ENCODE measurements at regions not wholly inside any gene's neighbourhood (a gene's known extent, or its start where the extent isn't known, plus 50 kb on each side); places are given as distances from the start of the nearest gene placed in this dataset.

GRCh38 chr13:29955137-29955650 lies 104.8 kb upstream of the UBL3 start:
- H3K27me3 Mint-ChIP-seq = no peaks in the 10 kb centered on the region
- WGBS (ENCODE audit: insufficient coverage) = no CpG with 5 or more reads among the region's 2 CpGs
- H3K36me3 ChIP-seq (ENCODE audit: control insufficient read depth in 2 of 2, extremely low read depth in 1 of 2, insufficient read depth in 1 of 2, low read length in 1 of 2) = no peaks in the 10 kb centered on the region
- H3K4me3 ChIP-seq (ENCODE audit: control insufficient read depth in 1 of 2, extremely low read depth in 1 of 2, low read length in 1 of 2) = no peak overlapping the region
- H3K27ac ChIP-seq (ENCODE audit: low read length) = no peak overlapping the region
- CTCF ChIA-PET = interaction anchor here in 1 of 2 donors (1.2 to 2.2 kb wide), 4 partner anchors 14 to 184 kb away, joined by 3 to 25 read pairs (median 4); no protein-coding TSS in a partner anchor
- no peaks in the 10 kb centered on the region for H3K27me3 ChIP-seq (replicated peaks in 1 of 2; ENCODE audit: control insufficient read depth in 2 of 2, extremely low read depth in 1 of 2, insufficient read depth in 2 of 2, low read length in 1 of 2)
- H3K27ac Mint-ChIP-seq = peak overlapping the region; percentile 87 to 88
- H3K4me1 Mint-ChIP-seq = peaks cover 63 to 68% (median 64%) of the 10 kb centered on the region in 3 donors
- H3K9me3 Mint-ChIP-seq = no peaks in the 10 kb centered on the region
- ATAC-seq (replicated peaks in 1 of 4) (no peak), DNase-seq (no peak)
- H3K36me3 Mint-ChIP-seq = no peaks in the 10 kb centered on the region
- POLR2A ChIA-PET = interaction anchor here in 1 of 2 donors (0.5 to 1.6 kb wide), 3 partner anchors 20 to 381 kb away, joined by 3 to 9 read pairs (median 3); no protein-coding TSS in a partner anchor
- no peaks in the 10 kb centered on the region for H3K9me3 ChIP-seq
- H3K4me3 Mint-ChIP-seq = peak overlapping the region; percentile 47 to 74 (median 72)
- H3K4me1 ChIP-seq (ENCODE audit: control insufficient read depth in 1 of 2, extremely low read depth in 1 of 2, insufficient read depth in 2 of 2, low read length in 2 of 2) = peaks cover 34 to 36% of the 10 kb centered on the region in 2 experiments

DNA sequence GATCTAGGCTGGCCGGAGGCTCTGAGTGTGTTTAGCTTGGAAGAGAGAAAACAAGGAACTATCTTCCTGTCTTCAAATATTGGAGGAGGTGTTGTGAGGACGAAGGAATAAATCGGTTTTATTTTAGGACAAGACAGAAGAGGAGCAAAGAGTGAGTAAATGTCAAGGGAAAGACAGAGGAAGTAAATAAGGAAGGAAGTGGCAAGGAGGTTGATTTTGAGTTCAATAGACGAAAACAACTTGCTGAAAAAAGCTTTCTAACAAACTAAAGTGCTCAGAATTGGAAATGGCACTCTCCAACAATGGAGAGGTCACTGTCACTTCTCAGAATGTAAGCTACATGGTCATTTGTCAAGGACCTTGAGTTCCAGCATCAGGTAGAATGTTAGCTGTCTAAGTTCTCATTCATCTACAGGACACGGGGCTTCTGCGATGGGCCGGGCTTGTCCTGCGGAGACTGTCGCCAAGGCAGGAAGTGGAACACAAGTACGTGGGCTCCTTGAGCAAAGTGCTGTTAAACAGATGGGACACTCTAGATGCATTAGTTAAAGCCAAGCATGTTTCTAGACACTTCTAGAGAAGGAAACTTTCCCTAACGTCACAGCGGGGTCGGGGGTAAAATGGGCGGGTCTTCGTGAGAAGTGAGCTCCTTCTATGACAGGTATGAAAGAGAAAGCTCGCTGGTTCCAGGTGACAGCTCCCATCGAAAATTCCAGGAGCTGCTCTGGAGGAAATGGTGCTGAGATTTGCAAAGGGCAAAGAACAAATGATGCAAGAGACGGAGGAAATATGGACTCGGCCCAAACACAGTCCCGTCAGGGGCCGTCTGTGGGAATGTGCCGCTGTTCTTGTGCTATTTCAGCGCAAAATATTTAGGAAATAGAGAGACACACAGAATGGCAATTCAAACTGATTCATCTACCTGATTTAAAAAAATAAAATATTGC lies 103.9 kb upstream of the UBL3 start:
- Histone ChIP-seq H3K27me3 (replicated peaks in 1 of 2; ENCODE audit: control insufficient read depth in 2 of 2, extremely low read depth in 1 of 2, insufficient read depth in 2 of 2, low read length in 1 of 2) (no peaks in the 10 kb centered on the region), H3K9me3 (no peaks in the 10 kb centered on the region), H3K4me3 (ENCODE audit: control insufficient read depth in 1 of 2, extremely low read depth in 1 of 2, low read length in 1 of 2) (peak overlapping the region; percentile 7 to 47), H3K4me1 (ENCODE audit: control insufficient read depth in 1 of 2, extremely low read depth in 1 of 2, insufficient read depth in 2 of 2, low read length in 2 of 2) (peaks cover 34 to 36% of the 10 kb centered on the region in 2 experiments), H3K36me3 (ENCODE audit: control insufficient read depth in 2 of 2, extremely low read depth in 1 of 2, insufficient read depth in 1 of 2, low read length in 1 of 2) (no peaks in the 10 kb centered on the region), H3K27ac (ENCODE audit: low read length) (peak overlapping the region; percentile 69)
- Mint-ChIP-seq H3K27ac (peak overlapping the region; percentile 87 to 88), H3K9me3 (no peaks in the 10 kb centered on the region), H3K4me1 (peaks cover 58 to 74% (median 65%) of the 10 kb centered on the region in 3 donors), H3K36me3 (no peaks in the 10 kb centered on the region), H3K4me3 (peak overlapping the region; percentile 72 to 80 (median 74)), H3K27me3 (peaks cover 0 to 3% of the 10 kb centered on the region in 2 donors)
- CTCF ChIA-PET = interaction anchor here (0.5 to 2.2 kb wide), 8 partner anchors 14 to 696 kb away, joined by 3 to 25 read pairs (median 4); no protein-coding TSS in a partner anchor
- POLR2A ChIA-PET = interaction anchor here (0.5 to 1.6 kb wide), 6 partner anchors 14 to 382 kb away, joined by 3 to 9 read pairs (median 3); no protein-coding TSS in a partner anchor
- 27% methylated on average over 14 of the region's 23 CpGs for WGBS (ENCODE audit: insufficient coverage)
- peak; percentile 77 to 90 (median 85) for ATAC-seq (replicated peaks in 1 of 4)
- peak; percentile 29 to 75 (median 50) for DNase-seq

- ATAC-seq (replicated peaks in 1 of 4) (no peak), DNase-seq (no peak)
- Mint-ChIP-seq H3K27ac (peak overlapping the region; percentile 87 to 88), H3K4me3 (peak overlapping the region; percentile 72 to 80 (median 74)), H3K27me3 (peaks cover 0 to 3% of the 10 kb centered on the region in 2 donors), H3K36me3 (no peaks in the 10 kb centered on the region), H3K4me1 (peaks cover 50 to 66% (median 57%) of the 10 kb centered on the region in 3 donors), H3K9me3 (no peaks in the 10 kb centered on the region)
- Histone ChIP-seq H3K27me3 (replicated peaks in 1 of 2; ENCODE audit: control insufficient read depth in 2 of 2, extremely low read depth in 1 of 2, insufficient read depth in 2 of 2, low read length in 1 of 2) (peaks cover 0 to 2% of the 10 kb centered on the region in 2 experiments), H3K27ac (ENCODE audit: low read length) (no peak overlapping the region), H3K36me3 (ENCODE audit: control insufficient read depth in 2 of 2, extremely low read depth in 1 of 2, insufficient read depth in 1 of 2, low read length in 1 of 2) (no peaks in the 10 kb centered on the region), H3K4me1 (ENCODE audit: control insufficient read depth in 1 of 2, extremely low read depth in 1 of 2, insufficient read depth in 2 of 2, low read length in 2 of 2) (peaks cover 28 to 33% of the 10 kb centered on the region in 2 experiments), H3K9me3 (no peaks in the 10 kb centered on the region), H3K4me3 (ENCODE audit: control insufficient read depth in 1 of 2, extremely low read depth in 1 of 2, low read length in 1 of 2) (peak overlapping the region in 1 of 2 donors; percentile 47)
- POLR2A ChIA-PET = interaction anchor here in 1 of 2 donors (0.6 to 1.6 kb wide), 2 partner anchors 18 kb away, joined by 3 to 9 read pairs; no protein-coding TSS in a partner anchor
- CTCF ChIA-PET = interaction anchor here (0.6 to 2.2 kb wide), 8 partner anchors 13 to 162 kb away, joined by 3 to 25 read pairs (median 4); no protein-coding TSS in a partner anchor
- 90% methylated on average over 2 of the region's 8 CpGs for WGBS (ENCODE audit: insufficient coverage)
Observed at GRCh38 chr13:29953542-29953941, 103.1 kb upstream of the UBL3 start.

GRCh38 chr13:29952245-29952644 lies 101.8 kb upstream of the UBL3 start:
- H3K36me3 Mint-ChIP-seq = no peaks in the 10 kb centered on the region

GRCh38 chr13:29948791-29949190 lies 98.4 kb upstream of the UBL3 start:
- Mint-ChIP-seq H3K27ac (peak overlapping the region in 1 of 2 donors; percentile 28), H3K27me3 (peaks cover 0 to 3% of the 10 kb centered on the region in 2 donors)
- 91% methylated on average over 5 of the region's 8 CpGs for WGBS (ENCODE audit: insufficient coverage)

More at GRCh38 chr13:29952245-29952644, 101.8 kb upstream of the UBL3 start:
- Mint-ChIP-seq H3K27ac (no peak overlapping the region), H3K4me3 (no peak overlapping the region), H3K9me3 (no peaks in the 10 kb centered on the region), H3K4me1 (peaks cover 39 to 53% (median 44%) of the 10 kb centered on the region in 3 donors), H3K27me3 (peaks cover 0 to 3% of the 10 kb centered on the region in 2 donors)
- DNase-seq (no peak), ATAC-seq (replicated peaks in 1 of 4) (no peak)
- H3K4me3 ChIP-seq (ENCODE audit: control insufficient read depth in 1 of 2, extremely low read depth in 1 of 2, low read length in 1 of 2) = no peak overlapping the region
- peaks cover 22 to 31% of the 10 kb centered on the region in 2 experiments for H3K4me1 ChIP-seq (ENCODE audit: control insufficient read depth in 1 of 2, extremely low read depth in 1 of 2, insufficient read depth in 2 of 2, low read length in 2 of 2)
- no CpG with 5 or more reads among the region's 4 CpGs for WGBS (ENCODE audit: insufficient coverage)
- POLR2A ChIA-PET = no interaction called here
- H3K36me3 ChIP-seq (ENCODE audit: control insufficient read depth in 2 of 2, extremely low read depth in 1 of 2, insufficient read depth in 1 of 2, low read length in 1 of 2) = no peaks in the 10 kb centered on the region
- H3K27ac ChIP-seq (ENCODE audit: low read length) = no peak overlapping the region
- CTCF ChIA-PET = no interaction called here
- H3K27me3 ChIP-seq (replicated peaks in 1 of 2; ENCODE audit: control insufficient read depth in 2 of 2, extremely low read depth in 1 of 2, insufficient read depth in 2 of 2, low read length in 1 of 2) = peaks cover 0 to 3% of the 10 kb centered on the region in 2 experiments
- H3K9me3 ChIP-seq = no peaks in the 10 kb centered on the region

DNA sequence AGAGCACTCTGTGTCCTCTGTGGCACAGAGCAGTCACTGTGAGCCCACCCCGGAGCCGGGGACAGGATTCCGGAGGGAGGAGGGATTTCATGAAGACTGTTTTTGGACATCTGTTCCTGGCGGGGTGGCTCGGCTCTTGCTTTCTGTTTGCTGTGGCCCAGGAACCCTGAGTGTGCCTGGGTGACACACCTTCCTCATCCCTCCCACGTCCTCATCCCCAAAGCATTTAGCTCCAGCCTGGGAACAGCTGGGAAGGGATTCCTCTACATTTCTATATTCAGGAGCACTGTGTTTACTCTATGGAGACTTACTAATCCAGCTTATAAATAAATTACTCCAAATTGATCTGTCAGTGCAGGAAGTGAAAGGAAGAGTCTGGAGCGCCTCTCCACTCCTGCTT lies 97.8 kb upstream of the UBL3 start:
- ChIA-PET POLR2A (no interaction called here), CTCF (no interaction called here)
- Mint-ChIP-seq H3K27me3 (peaks cover 0 to 3% of the 10 kb centered on the region in 2 donors), H3K27ac (no peak overlapping the region), H3K9me3 (no peaks in the 10 kb centered on the region), H3K36me3 (peaks cover 16% of the 10 kb centered on the region), H3K4me1 (peaks cover 21 to 38% (median 25%) of the 10 kb centered on the region in 3 donors), H3K4me3 (no peak overlapping the region)
- Histone ChIP-seq H3K9me3 (no peaks in the 10 kb centered on the region), H3K36me3 (ENCODE audit: control insufficient read depth in 2 of 2, extremely low read depth in 1 of 2, insufficient read depth in 1 of 2, low read length in 1 of 2) (no peaks in the 10 kb centered on the region), H3K27ac (ENCODE audit: low read length) (no peak overlapping the region), H3K27me3 (replicated peaks in 1 of 2; ENCODE audit: control insufficient read depth in 2 of 2, extremely low read depth in 1 of 2, insufficient read depth in 2 of 2, low read length in 1 of 2) (peaks cover 0 to 3% of the 10 kb centered on the region in 2 experiments), H3K4me1 (ENCODE audit: control insufficient read depth in 1 of 2, extremely low read depth in 1 of 2, insufficient read depth in 2 of 2, low read length in 2 of 2) (peaks cover 2 to 13% of the 10 kb centered on the region in 2 experiments), H3K4me3 (ENCODE audit: control insufficient read depth in 1 of 2, extremely low read depth in 1 of 2, low read length in 1 of 2) (no peak overlapping the region)
- 74% methylated on average over 3 of the region's 7 CpGs for WGBS (ENCODE audit: insufficient coverage)
- DNase-seq = no peak
- no peak for ATAC-seq (replicated peaks in 1 of 4)

More at GRCh38 chr13:29948791-29949190, 98.4 kb upstream of the UBL3 start:
- DNase-seq (no peak), ATAC-seq (replicated peaks in 1 of 4) (no peak)
- H3K4me1 ChIP-seq (ENCODE audit: control insufficient read depth in 1 of 2, extremely low read depth in 1 of 2, insufficient read depth in 2 of 2, low read length in 2 of 2) = peaks cover 8 to 18% of the 10 kb centered on the region in 2 experiments
- Mint-ChIP-seq H3K4me3 (no peak overlapping the region), H3K4me1 (peaks cover 22 to 38% (median 25%) of the 10 kb centered on the region in 3 donors), H3K9me3 (no peaks in the 10 kb centered on the region), H3K36me3 (peaks cover 13% of the 10 kb centered on the region)
- ChIA-PET POLR2A (no interaction called here), CTCF (no interaction called here)
- H3K27me3 ChIP-seq (replicated peaks in 1 of 2; ENCODE audit: control insufficient read depth in 2 of 2, extremely low read depth in 1 of 2, insufficient read depth in 2 of 2, low read length in 1 of 2) = peaks cover 0 to 3% of the 10 kb centered on the region in 2 experiments
- no peak overlapping the region for H3K27ac ChIP-seq (ENCODE audit: low read length)
- no peak overlapping the region for H3K4me3 ChIP-seq (ENCODE audit: control insufficient read depth in 1 of 2, extremely low read depth in 1 of 2, low read length in 1 of 2)
- H3K36me3 ChIP-seq (ENCODE audit: control insufficient read depth in 2 of 2, extremely low read depth in 1 of 2, insufficient read depth in 1 of 2, low read length in 1 of 2) = no peaks in the 10 kb centered on the region
- no peaks in the 10 kb centered on the region for H3K9me3 ChIP-seq

Data from T-cell (primary cell).